OCI-LY1 (cell line): ENCODE measurements at regions not wholly inside any gene's neighbourhood (a gene's known extent, or its start where the extent isn't known, plus 50 kb on each side); places are given as distances from the start of the nearest gene placed in this dataset.

Source experiments
- EZH2 ChIP-seq: fragments of 200-600 bp; sonication (generic), shearing (Covaris generic); IDR thresholded peaks from 2 replicates; pipeline ENCODE4 v1.8.0; 2017; ENCODE audit warnings: borderline replicate concordance, mixed run types, mild to moderate bottlenecking, antibody characterized with exemption, low read length, moderate library complexity, mixed read lengths
- TF ChIP-seq, protein P1 (sequence below): fragments of 200-600 bp; sonication (generic), shearing (Covaris generic); IDR thresholded peaks from 2 replicates; pipeline ENCODE4 v1.5.1; 2017; ENCODE audit warnings: mild to moderate bottlenecking, antibody characterized with exemption, low read length, moderate library complexity, mixed read lengths

DNA sequence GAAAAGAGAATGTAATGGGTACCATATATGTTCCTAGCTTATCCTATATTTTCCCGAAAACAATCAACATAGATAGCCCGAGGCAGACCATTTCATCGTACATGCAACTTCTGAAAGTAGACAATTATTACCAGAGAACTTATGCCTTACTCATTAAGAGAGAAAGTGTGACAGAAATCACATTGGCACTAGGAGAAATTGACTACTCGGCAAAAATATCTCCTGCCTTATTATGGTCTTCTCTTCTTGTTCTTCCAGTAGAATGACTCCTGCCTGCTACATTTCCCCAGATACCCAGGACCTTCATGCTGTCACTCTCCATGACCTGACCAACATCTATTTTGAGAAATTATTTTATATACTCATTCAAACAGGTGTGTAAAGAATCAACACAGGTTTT, 1015.7 kb downstream of the TUSC7 start:
- TF ChIP-seq, protein P1, sequence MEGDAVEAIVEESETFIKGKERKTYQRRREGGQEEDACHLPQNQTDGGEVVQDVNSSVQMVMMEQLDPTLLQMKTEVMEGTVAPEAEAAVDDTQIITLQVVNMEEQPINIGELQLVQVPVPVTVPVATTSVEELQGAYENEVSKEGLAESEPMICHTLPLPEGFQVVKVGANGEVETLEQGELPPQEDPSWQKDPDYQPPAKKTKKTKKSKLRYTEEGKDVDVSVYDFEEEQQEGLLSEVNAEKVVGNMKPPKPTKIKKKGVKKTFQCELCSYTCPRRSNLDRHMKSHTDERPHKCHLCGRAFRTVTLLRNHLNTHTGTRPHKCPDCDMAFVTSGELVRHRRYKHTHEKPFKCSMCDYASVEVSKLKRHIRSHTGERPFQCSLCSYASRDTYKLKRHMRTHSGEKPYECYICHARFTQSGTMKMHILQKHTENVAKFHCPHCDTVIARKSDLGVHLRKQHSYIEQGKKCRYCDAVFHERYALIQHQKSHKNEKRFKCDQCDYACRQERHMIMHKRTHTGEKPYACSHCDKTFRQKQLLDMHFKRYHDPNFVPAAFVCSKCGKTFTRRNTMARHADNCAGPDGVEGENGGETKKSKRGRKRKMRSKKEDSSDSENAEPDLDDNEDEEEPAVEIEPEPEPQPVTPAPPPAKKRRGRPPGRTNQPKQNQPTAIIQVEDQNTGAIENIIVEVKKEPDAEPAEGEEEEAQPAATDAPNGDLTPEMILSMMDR: no peak
- no peak for TF ChIP-seq EZH2
